ENCODE measurements at regions not wholly inside any gene's neighbourhood (a gene's known extent, or its start where the extent isn't known, plus 50 kb on each side); places are given as distances from the start of the nearest gene placed in this dataset.

DNA sequence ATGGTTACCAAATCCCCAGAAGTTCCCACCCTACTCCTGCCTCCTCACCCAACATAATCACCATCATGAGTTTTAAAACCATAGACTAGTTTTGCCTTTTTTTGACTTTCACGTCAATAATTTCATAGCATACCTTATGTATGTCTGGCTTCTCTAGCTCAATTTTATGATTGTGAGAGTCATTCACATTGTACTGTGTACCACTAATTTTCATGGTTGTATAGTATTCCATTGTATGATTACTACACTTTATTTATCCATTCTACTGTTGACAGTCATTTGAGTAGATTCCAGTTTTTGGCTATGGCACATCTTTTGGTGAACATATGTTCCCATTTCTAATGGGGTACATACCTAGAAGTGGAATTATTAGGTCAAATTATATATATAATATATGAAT, 195.3 kb upstream of the TCF21 start:
- TF ChIP-seq CTCF (IDR thresholded peaks at IDR 0.05) (no peak), POLR2A (IDR thresholded peaks at IDR 0.05) (no peak)

All from adrenal gland (tissue), 5 donors.